Smooth muscle cell (in vitro differentiated cells): ENCODE measurements at regions not wholly inside any gene's neighbourhood (a gene's known extent, or its start where the extent isn't known, plus 50 kb on each side); places are given as distances from the start of the nearest gene placed in this dataset.

Source experiments
- DNase-seq: peaks from one replicate; lab custom pipeline; 2025; ENCODE audit not compliant: unreplicated experiment; lab: John Stamatoyannopoulos, UW
- H2AFZ ChIP-seq: fragments of 200-600 bp; sonication (generic); 2 replicates; pipeline ENCODE4 v1.6.0; 2016; ENCODE audit warnings: antibody characterized with exemption, low read depth, mild to moderate bottlenecking
- H3F3A ChIP-seq: fragments of 200-600 bp; sonication (generic); 2 replicates; pipeline ENCODE4 v1.6.0; 2017; ENCODE audit warnings: antibody characterized with exemption, low read depth
- H3K27ac ChIP-seq: fragments of 200-600 bp; sonication (generic); 2 replicates; pipeline ENCODE4 v1.5.1; 2016; ENCODE audit warnings: low read depth, mild to moderate bottlenecking
- H3K27me3 ChIP-seq: fragments of 200-600 bp; sonication (generic); 2 replicates; pipeline ENCODE4 v1.6.1; 2016; ENCODE audit warnings: low read depth, mild to moderate bottlenecking
- H3K36me3 ChIP-seq: fragments of 200-600 bp; sonication (generic); 2 replicates; pipeline ENCODE4 v1.5.1; 2016; ENCODE audit warnings: low read depth
- H3K4me1 ChIP-seq: fragments of 200-600 bp; sonication (generic); 2 replicates; pipeline ENCODE4 v1.5.1; 2016; ENCODE audit warnings: low read depth
- H3K4me2 ChIP-seq: fragments of 200-600 bp; sonication (generic); 2 replicates; pipeline ENCODE4 v1.6.0; 2016; ENCODE audit warnings: mild to moderate bottlenecking
- H3K4me3 ChIP-seq: fragments of 200-600 bp; sonication (generic); 2 replicates; pipeline ENCODE4 v1.5.1; 2016; ENCODE audit warnings: mild to moderate bottlenecking
- H3K79me2 ChIP-seq: fragments of 200-600 bp; sonication (generic); 2 replicates; pipeline ENCODE4 v1.6.0; 2016; ENCODE audit warnings: low read depth, mild to moderate bottlenecking
- H3K9ac ChIP-seq: fragments of 200-600 bp; sonication (generic); 2 replicates; pipeline ENCODE4 v1.6.0; 2016; ENCODE audit warnings: low read depth
- H3K9me3 ChIP-seq: fragments of 200-600 bp; sonication (generic); replicated peaks from 2 replicates; pipeline ENCODE4 v1.5.1; 2016; ENCODE audit warnings: low read depth
- H4K20me1 ChIP-seq: fragments of 200-600 bp; sonication (generic); 2 replicates; pipeline ENCODE4 v1.6.0; 2016; ENCODE audit warnings: low read depth
- CTCF ChIP-seq: fragments of 200-600 bp; sonication (generic); IDR thresholded peaks from 2 replicates; pipeline ENCODE4 v1.5.1; 2017; ENCODE audit warnings: borderline replicate concordance, mild to moderate bottlenecking, antibody characterized with exemption; ENCODE audit not compliant: insufficient read depth, poor library complexity, severe bottlenecking
- WGBS: methylation state at CpG from one replicate; pipeline ENCODE4 v1.1.7; 2016; ENCODE audit warnings: low lambda C conversion rate; 5-methylcytosine and 5-hydroxymethylcytosine counted together

DNA sequence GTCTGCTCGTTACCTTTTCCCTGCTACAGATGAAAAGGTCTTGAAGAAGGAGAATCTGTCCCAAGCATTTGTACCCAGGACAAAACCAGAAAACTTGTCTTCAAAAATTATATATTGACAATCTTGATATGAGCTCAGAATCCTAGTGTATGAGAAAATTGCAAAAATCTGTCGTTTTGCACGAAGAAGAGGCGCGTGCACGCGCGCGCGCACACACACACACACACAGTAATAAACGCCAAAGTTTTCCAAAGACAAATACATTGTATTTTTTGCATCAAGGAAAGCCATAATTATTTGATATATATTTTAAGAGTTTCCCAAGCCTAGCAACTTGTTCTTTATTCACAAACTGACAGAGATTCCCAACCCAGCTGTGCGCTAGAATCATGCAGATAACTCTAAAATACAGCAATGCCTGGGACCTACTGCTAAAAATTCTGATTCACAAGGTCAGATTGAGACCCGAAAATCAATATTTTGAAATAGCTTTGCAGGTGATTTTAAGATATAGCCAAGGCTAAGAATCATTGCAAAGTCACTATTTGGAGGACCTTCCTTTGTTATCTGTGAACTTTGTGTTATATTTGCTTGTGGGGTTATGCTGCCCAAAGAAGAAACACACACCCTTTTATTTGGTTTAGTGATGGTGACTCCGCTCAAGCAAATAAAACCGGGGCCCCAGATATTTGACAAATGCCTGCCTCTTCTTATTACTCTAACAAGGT is 1287.7 kb upstream of the CDH6 start:
- H3K4me3 ChIP-seq: no peak overlapping the region
- H3K9ac ChIP-seq: no peak overlapping the region
- no peak overlapping the region for H2AFZ ChIP-seq
- no peaks in the 10 kb centered on the region for H3K27me3 ChIP-seq
- WGBS: 95% methylated on average over 15 of the region's 15 CpGs
- H3K79me2 ChIP-seq: no peaks in the 10 kb centered on the region
- DNase-seq: no peak
- no peaks in the 10 kb centered on the region for H3K4me1 ChIP-seq
- no peaks in the 10 kb centered on the region for H4K20me1 ChIP-seq
- H3K27ac ChIP-seq: no peak overlapping the region
- H3F3A ChIP-seq: no peaks in the 10 kb centered on the region
- H3K36me3 ChIP-seq: no peaks in the 10 kb centered on the region
- H3K4me2 ChIP-seq: no peak overlapping the region
- no peak for TF ChIP-seq CTCF
- H3K9me3 ChIP-seq: no peaks in the 10 kb centered on the region

GRCh38 chr5:29902859-29903258 is 1290.6 kb upstream of the CDH6 start:
- H4K20me1 ChIP-seq: no peaks in the 10 kb centered on the region
- H3K9me3 ChIP-seq: no peaks in the 10 kb centered on the region
- no peaks in the 10 kb centered on the region for H3F3A ChIP-seq
- no peak overlapping the region for H3K4me2 ChIP-seq
- no peak for TF ChIP-seq CTCF
- no peaks in the 10 kb centered on the region for H3K27me3 ChIP-seq
- DNase-seq: no peak
- no peaks in the 10 kb centered on the region for H3K79me2 ChIP-seq
- H3K27ac ChIP-seq: no peak overlapping the region
- 79% methylated on average over 2 of the region's 2 CpGs for WGBS
- no peak overlapping the region for H3K9ac ChIP-seq
- H2AFZ ChIP-seq: no peak overlapping the region
- no peaks in the 10 kb centered on the region for H3K4me1 ChIP-seq
- H3K36me3 ChIP-seq: no peaks in the 10 kb centered on the region
- no peak overlapping the region for H3K4me3 ChIP-seq

- no peaks in the 10 kb centered on the region for H3K79me2 ChIP-seq
- no peak overlapping the region for H3K27ac ChIP-seq
- no peaks in the 10 kb centered on the region for H3K9me3 ChIP-seq
- H2AFZ ChIP-seq: no peak overlapping the region
- H3K9ac ChIP-seq: no peak overlapping the region
- no peak overlapping the region for H3K4me3 ChIP-seq
- H3K4me2 ChIP-seq: no peak overlapping the region
- H3K36me3 ChIP-seq: no peaks in the 10 kb centered on the region
- no peaks in the 10 kb centered on the region for H4K20me1 ChIP-seq
- H3K27me3 ChIP-seq: no peaks in the 10 kb centered on the region
- no peak for TF ChIP-seq CTCF
- DNase-seq: no peak
- H3K4me1 ChIP-seq: peaks cover 5% of the 10 kb centered on the region
- 77% methylated on average over 2 of the region's 2 CpGs for WGBS
- no peaks in the 10 kb centered on the region for H3F3A ChIP-seq
Observed at GRCh38 chr5:29899583-29899982, 1293.9 kb upstream of the CDH6 start.

- no peak overlapping the region for H3K27ac ChIP-seq
- H3K79me2 ChIP-seq: no peaks in the 10 kb centered on the region
- no peaks in the 10 kb centered on the region for H3F3A ChIP-seq
- no peaks in the 10 kb centered on the region for H3K36me3 ChIP-seq
- peaks cover 9% of the 10 kb centered on the region for H3K4me1 ChIP-seq
- no peaks in the 10 kb centered on the region for H4K20me1 ChIP-seq
- H3K27me3 ChIP-seq: no peaks in the 10 kb centered on the region
- no peak overlapping the region for H3K4me2 ChIP-seq
- H3K9me3 ChIP-seq: no peaks in the 10 kb centered on the region
- no peak for TF ChIP-seq CTCF
- H2AFZ ChIP-seq: no peak overlapping the region
- no peak overlapping the region for H3K4me3 ChIP-seq
- no peak overlapping the region for H3K9ac ChIP-seq
- DNase-seq: no peak
Observed at GRCh38 chr5:29897916-29898315, 1295.6 kb upstream of the CDH6 start.
